GM12878 (cell line): ENCODE measurements at regions not wholly inside any gene's neighbourhood (a gene's known extent, or its start where the extent isn't known, plus 50 kb on each side); places are given as distances from the start of the nearest gene placed in this dataset.
A peak's percentile ranks its signal among the peaks of the same experiment; 100 is the strongest.

Experiments
- ATAC-seq: fragments of 200-7000 bp; cut with Tn5 transposase; 3 replicates; pipeline ENCODE4 v1.9.1; 2020; ENCODE audit warnings: mild to moderate bottlenecking, moderate library complexity
- BruUV-seq: library from RNA; stranded (reverse); fragments of 400-500 nt; replicated peaks from 2 replicates; lab custom pipeline; 2021; lab: Mats Ljungman, UMichigan
- CTCF ChIA-PET: fragments of 300-600 bp; sonication (Branson Sonifier 250); formaldehyde crosslinking; extraction: SDS; loops from one replicate; lab custom pipeline; 2021; ENCODE audit warnings: inconsistent platforms; lab: Yijun Ruan, JAX
- POLR2A ChIA-PET: fragments of 350-600 bp; formaldehyde crosslinking; extraction: SDS; loops from one replicate; lab custom pipeline; 2021; ENCODE audit warnings: inconsistent platforms; lab: Charles Lee
- RAD21 ChIA-PET: fragments of 300-600 bp; sonication (Branson Sonifier 250); formaldehyde crosslinking; loops from one replicate; lab custom pipeline; 2023; ENCODE audit warnings: antibody characterized with exemption; ENCODE audit not compliant: unreplicated experiment; lab: Charles Lee
- SMC1A ChIA-PET: fragments of 300-600 bp; sonication (Branson Sonifier 250); formaldehyde crosslinking; loops from one replicate; lab custom pipeline; 2023; ENCODE audit not compliant: unreplicated experiment, uncharacterized antibody; lab: Charles Lee
- DNase-seq: peaks from one replicate; pipeline ENCODE4 v3.0.0-alpha.2; 2011; ENCODE audit warnings: low read depth, low spot score
- FAIRE-seq: peaks from 3 replicates; lab custom pipeline; 2011; peaks lifted over from hg19 to GRCh38; lab: Jason Lieb, UNC
- H2AFZ ChIP-seq: 2 replicates; pipeline ENCODE4 v1.6.0; 2011; ENCODE audit warnings: low read depth, low read length, control low read depth; ENCODE audit not compliant: control insufficient read depth
- H3K27ac ChIP-seq: 2 replicates; pipeline ENCODE4 v1.5.1; 2011; ENCODE audit warnings: control low read depth; ENCODE audit not compliant: control insufficient read depth, insufficient read depth
- H3K27me3 ChIP-seq, 2 experiments: replicated peaks in 1 of 2; 2 replicates each; pipeline versions ENCODE4 v1.6.0 to v1.6.1; 2011; ENCODE audit warnings: low read length in 1 of 2; ENCODE audit not compliant: control insufficient read depth in 2 of 2, insufficient read depth in 2 of 2
- H3K36me3 ChIP-seq, 2 experiments: 2 replicates each; pipeline ENCODE4 v1.5.1; 2011; ENCODE audit warnings: low read length in 1 of 2; ENCODE audit not compliant: control insufficient read depth in 2 of 2, insufficient read depth in 2 of 2
- H3K4me1 ChIP-seq: 2 replicates; pipeline ENCODE4 v1.6.1; 2011; ENCODE audit warnings: mild to moderate bottlenecking, low read length, moderate library complexity, mixed read lengths; ENCODE audit not compliant: control insufficient read depth, insufficient read depth
- H3K4me2 ChIP-seq: 2 replicates; pipeline ENCODE4 v1.6.0; 2011; ENCODE audit warnings: control low read depth; ENCODE audit not compliant: control insufficient read depth, insufficient read depth
- H3K4me3 ChIP-seq: fragments of 200-600 bp; sonication (generic); 2 replicates; pipeline ENCODE4 v1.5.1; 2016
- H3K79me2 ChIP-seq: 2 replicates; pipeline ENCODE4 v1.6.0; 2011; ENCODE audit warnings: low read length; ENCODE audit not compliant: control insufficient read depth, insufficient read depth
- H3K9ac ChIP-seq: 2 replicates; pipeline ENCODE4 v1.8.0; 2011; ENCODE audit warnings: low read length, control low read depth, mixed read lengths; ENCODE audit not compliant: control insufficient read depth, insufficient read depth
- H3K9me3 ChIP-seq: replicated peaks from 3 replicates; pipeline ENCODE4 v1.5.1; 2011; ENCODE audit warnings: mild to moderate bottlenecking, low read length; ENCODE audit not compliant: control insufficient read depth, insufficient read depth
- H4K20me1 ChIP-seq: 2 replicates; pipeline ENCODE4 v1.6.0; 2011; ENCODE audit not compliant: control insufficient read depth, insufficient read depth
- CBX3 ChIP-seq: fragments of 200-600 bp; sonication (generic); IDR thresholded peaks from 2 replicates; pipeline ENCODE4 v1.6.1; 2016; ENCODE audit warnings: low read depth, borderline replicate concordance
- CBX5 ChIP-seq: sonication (generic); IDR thresholded peaks from 2 replicates; pipeline ENCODE4 v1.6.1; 2016; ENCODE audit warnings: low read depth, moderate library complexity, mild to moderate bottlenecking, inconsistent platforms
- CHD1 ChIP-seq: IDR thresholded peaks from 2 replicates; pipeline ENCODE4 v1.6.1; 2012; ENCODE audit warnings: low read depth, low read length, improper control_type of control experiment
- EZH2 ChIP-seq: IDR thresholded peaks from 2 replicates; pipeline ENCODE4 v1.6.1; 2012; ENCODE audit warnings: low read depth, mild to moderate bottlenecking, control low read depth, inconsistent platforms, low read length, borderline replicate concordance; ENCODE audit not compliant: control insufficient read depth
- GATAD2B ChIP-seq: fragments of 450-650 bp; conservative IDR thresholded peaks from 2 replicates; pipeline ENCODE4 v1.6.1; 2017; ENCODE audit warnings: low read depth, mild to moderate bottlenecking, moderate library complexity
- HDGF ChIP-seq: fragments of 450-650 bp; IDR thresholded peaks from 2 replicates; pipeline ENCODE4 v1.6.1; 2016; ENCODE audit warnings: antibody characterized with exemption
- KLF5 ChIP-seq: fragments of 450-650 bp; IDR thresholded peaks from 2 replicates; pipeline ENCODE4 v1.6.1; 2014; ENCODE audit warnings: mild to moderate bottlenecking; ENCODE audit not compliant: partially characterized antibody
- MEF2B ChIP-seq: fragments of 450-650 bp; IDR thresholded peaks from 2 replicates; pipeline ENCODE4 v1.6.1; 2018; ENCODE audit warnings: mild to moderate bottlenecking, moderate library complexity; ENCODE audit not compliant: partially characterized antibody, poor library complexity, severe bottlenecking
- NFYB ChIP-seq: IDR thresholded peaks from 2 replicates; pipeline ENCODE4 v1.6.1; 2011; ENCODE audit warnings: low read depth, mild to moderate bottlenecking, low read length, improper control_type of control experiment, moderate library complexity; ENCODE audit not compliant: insufficient read depth
- NR2C1 ChIP-seq: fragments of 450-650 bp; IDR thresholded peaks from 2 replicates; pipeline ENCODE4 v1.6.1; 2017; ENCODE audit warnings: antibody characterized with exemption, mild to moderate bottlenecking, moderate library complexity
- RCOR1 ChIP-seq: conservative IDR thresholded peaks from 2 replicates; pipeline ENCODE4 v1.6.1; 2012; ENCODE audit warnings: low read depth, low read length, improper control_type of control experiment
- RUNX3 ChIP-seq: IDR thresholded peaks from 2 replicates; pipeline ENCODE4 v1.6.1; 2012; ENCODE audit warnings: low read length, inconsistent platforms
- SIN3A ChIP-seq: IDR thresholded peaks from 2 replicates; pipeline ENCODE4 v1.6.1; 2012; ENCODE audit warnings: low read depth, low read length, improper control_type of control experiment
- TARDBP ChIP-seq: IDR thresholded peaks from 2 replicates; pipeline ENCODE4 v1.6.1; 2016; ENCODE audit warnings: borderline replicate concordance
- TBL1XR1 ChIP-seq: IDR thresholded peaks from 2 replicates; pipeline ENCODE4 v1.6.1; 2012; ENCODE audit warnings: low read depth, low read length, improper control_type of control experiment
- ZBTB33 ChIP-seq: fragments of 450-650 bp; IDR thresholded peaks from 2 replicates; pipeline ENCODE4 v1.6.1; 2017; ENCODE audit warnings: mild to moderate bottlenecking
- ZNF274 ChIP-seq: IDR thresholded peaks from one replicate; pipeline ENCODE4 v1.8.0; 2011; ENCODE audit not compliant: insufficient read length, insufficient read depth
- ZSCAN29 ChIP-seq: fragments of 450-650 bp; IDR thresholded peaks from 2 replicates; pipeline ENCODE4 v1.6.1; 2017; ENCODE audit warnings: mild to moderate bottlenecking, moderate library complexity
- WGBS: methylation state at CpG from one replicate; pipeline ENCODE4 v1.1.6; 2016; ENCODE audit warnings: low lambda C conversion rate; ENCODE audit not compliant: insufficient replicate concordance, insufficient coverage; ENCODE audit errors: missing lambda C conversion rate; 5-methylcytosine and 5-hydroxymethylcytosine counted together
- in situ Hi-C: fragments of 300-500 bp; cut with MboI; formaldehyde crosslinking; loops from 9 replicates; pipeline ENCODE4 v1.14.3; 2018; ENCODE audit warnings: mixed read lengths
- intact Hi-C: fragments of 100-400 bp; cut with micrococcal nuclease; formaldehyde crosslinking; loops from one replicate; pipeline ENCODE4 v1.14.2; 2022; ENCODE audit not compliant: unreplicated experiment

GRCh38 chr4:153116291-153116680 is 88.0 kb upstream of the TRIM2 start:
- no peak overlapping the region for H2AFZ ChIP-seq
- H3K79me2 ChIP-seq = no peaks in the 10 kb centered on the region
- H4K20me1 ChIP-seq = no peaks in the 10 kb centered on the region
- no peak overlapping the region for H3K9ac ChIP-seq
- DNase-seq (no peak), ATAC-seq (peak; percentile 19)
- BruUV-seq = no TSS peak
- intact Hi-C loops (loop anchor here (1.0 kb wide), 1 partner anchor 29 kb away; no protein-coding TSS in a partner anchor), in situ Hi-C loops (no loop called here)
- H3K36me3 ChIP-seq = no peaks in the 10 kb centered on the region
- peaks cover 0 to 2% of the 10 kb centered on the region in 2 experiments; a peak in 1 of 4 replicates for H3K27me3 ChIP-seq
- peak overlapping the region; percentile 77 for H3K4me2 ChIP-seq
- no peak overlapping the region for H3K27ac ChIP-seq
- RAD21 ChIA-PET = interaction anchor here (1.1 to 2.8 kb wide), 2 partner anchors 11 to 33 kb away, joined by 3 to 11 read pairs; no protein-coding TSS in a partner anchor
- peak overlapping the region; percentile 40; the same call in 1 of the 2 replicates for H3K4me3 ChIP-seq
- H3K4me1 ChIP-seq = peaks cover 8% of the 10 kb centered on the region; the same call in 1 of the 2 replicates
- POLR2A ChIA-PET = no interaction called here
- CTCF ChIA-PET = interaction anchor here (0.7 to 3.7 kb wide), 4 partner anchors 11 to 267 kb away, joined by 3 to 27 read pairs (median 8); no protein-coding TSS in a partner anchor
- SMC1A ChIA-PET = interaction anchor here (1.4 to 1.9 kb wide), 2 partner anchors 11 to 34 kb away, joined by 5 to 7 read pairs; no protein-coding TSS in a partner anchor
- H3K9me3 ChIP-seq = no peaks in the 10 kb centered on the region
- TF ChIP-seq ZSCAN29 (no peak), NR2C1 (no peak), CHD1 (no peak), EZH2 (no peak), TBL1XR1 (no peak), CBX5 (no peak), MEF2B (no peak), NFYB (no peak), KLF5 (no peak), HDGF (no peak), ZBTB33 (no peak), RUNX3 (no peak), CBX3 (no peak), ZNF274 (no peak), TARDBP (no peak), GATAD2B (no peak), SIN3A (no peak), RCOR1 (no peak)
- TF ChIP-seq, all 136 proteins: peak for 0
- no peak for FAIRE-seq
- 0% methylated on average over 3 of the region's 3 CpGs for WGBS
